Nephron (organoid): ENCODE measurements at regions not wholly inside any gene's neighbourhood (a gene's known extent, or its start where the extent isn't known, plus 50 kb on each side); places are given as distances from the start of the nearest gene placed in this dataset.
A peak's percentile ranks its signal among the peaks of the same experiment; 100 is the strongest.

Experiments
- H3K27ac Mint-ChIP-seq, 3 experiments: 2 replicates each; pipeline ENCODE4 v1.8.0; 2020; ENCODE audit warnings: mixed read lengths in 3 of 3, mild to moderate bottlenecking in 2 of 3, moderate library complexity in 1 of 3
- H3K27me3 Mint-ChIP-seq: 2 replicates; pipeline ENCODE4 v1.8.0; 2021; ENCODE audit warnings: low read depth, mild to moderate bottlenecking, moderate library complexity, mixed read lengths
- H3K36me3 Mint-ChIP-seq: 2 replicates; pipeline ENCODE4 v1.8.0; 2020; ENCODE audit warnings: low read depth, mixed read lengths
- H3K4me1 Mint-ChIP-seq: 2 replicates; pipeline ENCODE4 v1.8.0; 2020; ENCODE audit warnings: mixed read lengths
- H3K4me3 Mint-ChIP-seq, 3 experiments: 2 replicates each; pipeline ENCODE4 v1.8.0; 2020; ENCODE audit warnings: mild to moderate bottlenecking in 3 of 3, mixed read lengths in 3 of 3, moderate library complexity in 2 of 3
- H3K9me3 Mint-ChIP-seq: 2 replicates; pipeline ENCODE4 v1.8.0; 2020; ENCODE audit warnings: mixed read lengths
- CTCF ChIP-seq, 3 experiments: fragments of 200-600 bp; sonication (generic); IDR thresholded peaks; one replicate each; pipeline ENCODE4 v1.5.0; 2021; ENCODE audit warnings: antibody characterized with exemption in 3 of 3; ENCODE audit not compliant: unreplicated experiment in 3 of 3

GRCh38 chr12:92339198-92339821 lies 193.7 kb upstream of the BTG1 start:
- Mint-ChIP-seq H3K9me3 (no peaks in the 10 kb centered on the region), H3K4me1 (peaks cover 13% of the 10 kb centered on the region), H3K27ac (no peak overlapping the region), H3K36me3 (no peaks in the 10 kb centered on the region), H3K27me3 (no peaks in the 10 kb centered on the region), H3K4me3 (no peak overlapping the region)
- TF ChIP-seq CTCF (IDR thresholded peaks at IDR 0.05; ENCODE audit: unreplicated experiment in 3 of 3) = no peak

- Mint-ChIP-seq H3K9me3 (no peaks in the 10 kb centered on the region), H3K4me1 (peaks cover 18% of the 10 kb centered on the region), H3K27ac (no peak overlapping the region)
Observed at GRCh38 chr12:92338671-92339070, 193.0 kb upstream of the BTG1 start.

GRCh38 chr12:92338102-92338501 lies 192.5 kb upstream of the BTG1 start:
- Mint-ChIP-seq H3K4me1 (peaks cover 24% of the 10 kb centered on the region), H3K4me3 (no peak overlapping the region), H3K9me3 (no peaks in the 10 kb centered on the region), H3K27me3 (no peaks in the 10 kb centered on the region), H3K36me3 (no peaks in the 10 kb centered on the region), H3K27ac (no peak overlapping the region)
- no peak for TF ChIP-seq CTCF (IDR thresholded peaks at IDR 0.05; ENCODE audit: unreplicated experiment in 3 of 3)

More at GRCh38 chr12:92338671-92339070, 193.0 kb upstream of the BTG1 start:
- no peaks in the 10 kb centered on the region for H3K27me3 Mint-ChIP-seq
- TF ChIP-seq CTCF (IDR thresholded peaks at IDR 0.05; ENCODE audit: unreplicated experiment in 3 of 3) = no peak
- H3K4me3 Mint-ChIP-seq = no peak overlapping the region
- no peaks in the 10 kb centered on the region for H3K36me3 Mint-ChIP-seq

GRCh38 chr12:92337128-92337527 lies 191.5 kb upstream of the BTG1 start:
- H3K4me1 Mint-ChIP-seq = peaks cover 24% of the 10 kb centered on the region
- no peaks in the 10 kb centered on the region for H3K36me3 Mint-ChIP-seq
- H3K9me3 Mint-ChIP-seq = no peaks in the 10 kb centered on the region
- H3K27me3 Mint-ChIP-seq = no peaks in the 10 kb centered on the region
- TF ChIP-seq CTCF (IDR thresholded peaks at IDR 0.05; ENCODE audit: unreplicated experiment in 3 of 3) = no peak
- no peak overlapping the region for H3K4me3 Mint-ChIP-seq
- H3K27ac Mint-ChIP-seq = no peak overlapping the region

- Mint-ChIP-seq H3K4me1 (peaks cover 24% of the 10 kb centered on the region), H3K36me3 (no peaks in the 10 kb centered on the region), H3K4me3 (no peak overlapping the region), H3K27ac (peak overlapping the region in 1 of 3 experiments; percentile 53), H3K27me3 (no peaks in the 10 kb centered on the region), H3K9me3 (no peaks in the 10 kb centered on the region)
- TF ChIP-seq CTCF (IDR thresholded peaks at IDR 0.05; ENCODE audit: unreplicated experiment in 3 of 3) = no peak
Observed at GRCh38 chr12:92336641-92337040, 191.0 kb upstream of the BTG1 start.

GRCh38 chr12:92335831-92336230 lies 190.2 kb upstream of the BTG1 start:
- no peak for TF ChIP-seq CTCF (IDR thresholded peaks at IDR 0.05; ENCODE audit: unreplicated experiment in 3 of 3)
- no peaks in the 10 kb centered on the region for H3K36me3 Mint-ChIP-seq
- H3K27me3 Mint-ChIP-seq = no peaks in the 10 kb centered on the region
- peaks cover 24% of the 10 kb centered on the region for H3K4me1 Mint-ChIP-seq
- no peaks in the 10 kb centered on the region for H3K9me3 Mint-ChIP-seq
- H3K4me3 Mint-ChIP-seq = no peak overlapping the region
- H3K27ac Mint-ChIP-seq = peak overlapping the region in 1 of 3 experiments; percentile 53
